ENCODE measurements at regions not wholly inside any gene's neighbourhood (a gene's known extent, or its start where the extent isn't known, plus 50 kb on each side); places are given as distances from the start of the nearest gene placed in this dataset.

DNA sequence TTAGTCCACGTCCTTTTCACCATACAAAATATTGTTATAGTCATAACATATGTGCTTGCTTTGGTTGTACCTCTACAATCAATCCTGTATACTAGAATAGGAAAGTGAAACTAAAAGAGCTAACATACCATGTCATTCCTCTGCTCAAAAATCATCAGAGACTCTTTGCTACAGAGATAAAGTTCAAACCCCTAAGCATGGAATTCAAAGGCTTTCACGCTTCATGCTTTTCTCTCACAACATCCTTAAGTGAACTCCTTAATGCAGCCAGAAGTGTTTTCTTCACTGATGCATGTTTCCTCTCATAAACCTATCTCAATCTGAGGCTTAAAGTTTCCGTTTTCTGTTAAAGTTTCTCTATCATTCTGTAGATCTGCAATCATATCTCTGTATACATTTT lies 744.6 kb upstream of the IGFBP7 start (continued):
- TF ChIP-seq, protein P1, sequence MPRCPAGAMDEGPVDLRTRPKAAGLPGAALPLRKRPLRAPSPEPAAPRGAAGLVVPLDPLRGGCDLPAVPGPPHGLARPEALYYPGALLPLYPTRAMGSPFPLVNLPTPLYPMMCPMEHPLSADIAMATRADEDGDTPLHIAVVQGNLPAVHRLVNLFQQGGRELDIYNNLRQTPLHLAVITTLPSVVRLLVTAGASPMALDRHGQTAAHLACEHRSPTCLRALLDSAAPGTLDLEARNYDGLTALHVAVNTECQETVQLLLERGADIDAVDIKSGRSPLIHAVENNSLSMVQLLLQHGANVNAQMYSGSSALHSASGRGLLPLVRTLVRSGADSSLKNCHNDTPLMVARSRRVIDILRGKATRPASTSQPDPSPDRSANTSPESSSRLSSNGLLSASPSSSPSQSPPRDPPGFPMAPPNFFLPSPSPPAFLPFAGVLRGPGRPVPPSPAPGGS (IDR thresholded peaks at IDR 0.05; ENCODE audit: borderline replicate concordance, insufficient read depth, low read depth, low read length, poor library complexity, severe bottlenecking) = no peak
- TF ChIP-seq, protein P2, sequence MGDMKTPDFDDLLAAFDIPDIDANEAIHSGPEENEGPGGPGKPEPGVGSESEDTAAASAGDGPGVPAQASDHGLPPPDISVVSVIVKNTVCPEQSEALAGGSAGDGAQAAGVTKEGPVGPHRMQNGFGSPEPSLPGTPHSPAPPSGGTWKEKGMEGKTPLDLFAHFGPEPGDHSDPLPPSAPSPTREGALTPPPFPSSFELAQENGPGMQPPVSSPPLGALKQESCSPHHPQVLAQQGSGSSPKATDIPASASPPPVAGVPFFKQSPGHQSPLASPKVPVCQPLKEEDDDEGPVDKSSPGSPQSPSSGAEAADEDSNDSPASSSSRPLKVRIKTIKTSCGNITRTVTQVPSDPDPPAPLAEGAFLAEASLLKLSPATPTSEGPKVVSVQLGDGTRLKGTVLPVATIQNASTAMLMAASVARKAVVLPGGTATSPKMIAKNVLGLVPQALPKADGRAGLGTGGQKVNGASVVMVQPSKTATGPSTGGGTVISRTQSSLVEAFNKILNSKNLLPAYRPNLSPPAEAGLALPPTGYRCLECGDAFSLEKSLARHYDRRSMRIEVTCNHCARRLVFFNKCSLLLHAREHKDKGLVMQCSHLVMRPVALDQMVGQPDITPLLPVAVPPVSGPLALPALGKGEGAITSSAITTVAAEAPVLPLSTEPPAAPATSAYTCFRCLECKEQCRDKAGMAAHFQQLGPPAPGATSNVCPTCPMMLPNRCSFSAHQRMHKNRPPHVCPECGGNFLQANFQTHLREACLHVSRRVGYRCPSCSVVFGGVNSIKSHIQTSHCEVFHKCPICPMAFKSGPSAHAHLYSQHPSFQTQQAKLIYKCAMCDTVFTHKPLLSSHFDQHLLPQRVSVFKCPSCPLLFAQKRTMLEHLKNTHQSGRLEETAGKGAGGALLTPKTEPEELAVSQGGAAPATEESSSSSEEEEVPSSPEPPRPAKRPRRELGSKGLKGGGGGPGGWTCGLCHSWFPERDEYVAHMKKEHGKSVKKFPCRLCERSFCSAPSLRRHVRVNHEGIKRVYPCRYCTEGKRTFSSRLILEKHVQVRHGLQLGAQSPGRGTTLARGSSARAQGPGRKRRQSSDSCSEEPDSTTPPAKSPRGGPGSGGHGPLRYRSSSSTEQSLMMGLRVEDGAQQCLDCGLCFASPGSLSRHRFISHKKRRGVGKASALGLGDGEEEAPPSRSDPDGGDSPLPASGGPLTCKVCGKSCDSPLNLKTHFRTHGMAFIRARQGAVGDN (IDR thresholded peaks at IDR 0.05) = no peak
- TF ChIP-seq HCFC1 (IDR thresholded peaks at IDR 0.05; ENCODE audit: low read length) = no peak

GRCh38 chr4:57850141-57850540 lies 740.0 kb upstream of the IGFBP7 start:
- H2AFZ ChIP-seq (ENCODE audit: control insufficient read depth, low read depth, low read length) = no peak overlapping the region
- in situ Hi-C loops (cut with MboI) = no loop called here
- no peaks in the 10 kb centered on the region for H3K36me3 ChIP-seq (ENCODE audit: control insufficient read depth in 2 of 2, insufficient read depth in 2 of 2, low read length in 1 of 2)
- H3K4me3 ChIP-seq = no peak overlapping the region
- H3K9ac ChIP-seq (ENCODE audit: control insufficient read depth, insufficient read depth, low read length) = no peak overlapping the region
- no peaks in the 10 kb centered on the region for H3K79me2 ChIP-seq (ENCODE audit: control insufficient read depth, insufficient read depth, low read length)
- no peak for FAIRE-seq
- no peaks in the 10 kb centered on the region for H3K4me1 ChIP-seq (ENCODE audit: control insufficient read depth, insufficient read depth, low read length)
- RAD21 ChIA-PET (ENCODE audit: unreplicated experiment) = no interaction called here
- CTCF ChIA-PET = no interaction called here
- no peaks in the 10 kb centered on the region for H3K9me3 ChIP-seq (replicated peaks; ENCODE audit: control insufficient read depth, insufficient read depth, low read length)
- H3K27ac ChIP-seq (ENCODE audit: control insufficient read depth, insufficient read depth) = no peak overlapping the region
- no peak overlapping the region for H3K4me2 ChIP-seq (ENCODE audit: control insufficient read depth, insufficient read depth)
- ATAC-seq = no peak
- SMC1A ChIA-PET (ENCODE audit: uncharacterized antibody, unreplicated experiment) = no interaction called here
- H4K20me1 ChIP-seq (ENCODE audit: control insufficient read depth, insufficient read depth) = no peaks in the 10 kb centered on the region
- DNase-seq (ENCODE audit: low read depth, low spot score) = no peak
- TF ChIP-seq SUPT20H (IDR thresholded peaks at IDR 0.05; ENCODE audit: borderline replicate concordance, control insufficient read depth, low read depth, low read length) (no peak), SIN3A (IDR thresholded peaks at IDR 0.05; ENCODE audit: low read depth, low read length) (no peak), EP300 (IDR thresholded peaks at IDR 0.05; ENCODE audit: borderline replicate concordance in 1 of 2, control insufficient read depth in 1 of 2, low read depth in 2 of 2, low read length in 2 of 2) (no peak), ATF3 (IDR thresholded peaks at IDR 0.05; ENCODE audit: borderline replicate concordance, extremely low read depth, low read depth, low read length) (no peak), SPI1 (IDR thresholded peaks at IDR 0.05; ENCODE audit: borderline replicate concordance, insufficient read depth, low read depth, low read length) (no peak), CHD2 (IDR thresholded peaks at IDR 0.05; ENCODE audit: borderline replicate concordance, low read depth, low read length) (no peak), SRF (IDR thresholded peaks at IDR 0.05; ENCODE audit: low read depth in 2 of 2, low read length in 2 of 2) (no peak)
- TF ChIP-seq, protein P3, sequence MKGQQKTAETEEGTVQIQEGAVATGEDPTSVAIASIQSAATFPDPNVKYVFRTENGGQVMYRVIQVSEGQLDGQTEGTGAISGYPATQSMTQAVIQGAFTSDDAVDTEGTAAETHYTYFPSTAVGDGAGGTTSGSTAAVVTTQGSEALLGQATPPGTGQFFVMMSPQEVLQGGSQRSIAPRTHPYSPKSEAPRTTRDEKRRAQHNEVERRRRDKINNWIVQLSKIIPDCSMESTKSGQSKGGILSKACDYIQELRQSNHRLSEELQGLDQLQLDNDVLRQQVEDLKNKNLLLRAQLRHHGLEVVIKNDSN (IDR thresholded peaks at IDR 0.05; ENCODE audit: borderline replicate concordance, extremely low read length, insufficient read depth, low read depth, low read length) = no peak
- no TSS peak for BruUV-seq (replicated peaks)
- H3K27me3 ChIP-seq (replicated peaks in 1 of 2; ENCODE audit: control insufficient read depth in 2 of 2, insufficient read depth in 2 of 2, low read length in 1 of 2) = no peaks in the 10 kb centered on the region
- POLR2A ChIA-PET = no interaction called here
- intact Hi-C loops (cut with micrococcal nuclease; ENCODE audit: unreplicated experiment) = no loop called here

Data from GM12878 (cell line).